HepG2 (cell line): ENCODE measurements at regions not wholly inside any gene's neighbourhood (a gene's known extent, or its start where the extent isn't known, plus 50 kb on each side); places are given as distances from the start of the nearest gene placed in this dataset.

Experiments
- CREM ChIP-seq, 2 experiments: sonication (generic) in 1 of 2; formaldehyde crosslinking in 1 of 2; IDR thresholded peaks; 2 replicates each; pipeline versions ENCODE4 v1.4.0 to v1.6.1; 2016 to 2020; ENCODE audit warnings: antibody characterized with exemption in 1 of 2, mild to moderate bottlenecking in 1 of 2, missing genetic modification reagents in 1 of 2
- DMAP1 ChIP-seq: IDR thresholded peaks from 2 replicates; pipeline ENCODE4 v1.6.1; 2016
- GABPA ChIP-seq, 2 experiments: IDR thresholded peaks; 2 replicates each; pipeline ENCODE4 v1.6.1; 2011 to 2016; ENCODE audit warnings: low read depth in 2 of 2, low read length in 1 of 2, missing biosample characterization in 1 of 2, missing genetic modification characterization in 1 of 2
- GFI1 ChIP-seq: sonication (generic); formaldehyde crosslinking; IDR thresholded peaks from 2 replicates; pipeline ENCODE4 v1.5.0; 2020; ENCODE audit warnings: missing genetic modification reagents, mild to moderate bottlenecking, borderline replicate concordance
- HDAC1 ChIP-seq: sonication (generic); formaldehyde crosslinking; IDR thresholded peaks from 2 replicates; pipeline ENCODE4 v1.5.1; 2020; ENCODE audit warnings: mild to moderate bottlenecking, missing genetic modification reagents
- HHEX ChIP-seq: IDR thresholded peaks from 2 replicates; pipeline ENCODE4 v1.6.1; 2016; ENCODE audit warnings: control low read depth
- NFIB ChIP-seq: sonication (generic); formaldehyde crosslinking; IDR thresholded peaks from 2 replicates; pipeline ENCODE4 v1.9.0; 2021; ENCODE audit warnings: missing genetic modification reagents, mild to moderate bottlenecking, borderline replicate concordance
- NFYB ChIP-seq: sonication (generic); formaldehyde crosslinking; IDR thresholded peaks from 2 replicates; pipeline ENCODE4 v1.4.0; 2020; ENCODE audit warnings: missing genetic modification reagents
- NKX3-1 ChIP-seq: sonication (generic); formaldehyde crosslinking; IDR thresholded peaks from 2 replicates; pipeline ENCODE4 v1.5.0; 2020; ENCODE audit warnings: missing genetic modification reagents
- NR2F2 ChIP-seq: IDR thresholded peaks from 2 replicates; pipeline ENCODE4 v1.6.1; 2012; ENCODE audit warnings: low read depth, inconsistent platforms, borderline replicate concordance
- PHF8 ChIP-seq: sonication (generic); formaldehyde crosslinking; IDR thresholded peaks from 2 replicates; pipeline ENCODE4 v1.5.0; 2020; ENCODE audit warnings: missing genetic modification reagents
- POLR2AphosphoS5 ChIP-seq: IDR thresholded peaks from 2 replicates; pipeline ENCODE4 v1.6.1; 2012; ENCODE audit warnings: low read depth, low read length
- U2AF2 ChIP-seq: fragments of 200-400 bp; formaldehyde crosslinking; IDR thresholded peaks from 2 replicates; pipeline ENCODE4 v1.6.1; 2017; ENCODE audit warnings: low read depth, mild to moderate bottlenecking, low read length
- ZBTB7A ChIP-seq: sonication (generic); formaldehyde crosslinking; IDR thresholded peaks from 2 replicates; pipeline ENCODE4 v1.8.0; 2022; ENCODE audit warnings: mild to moderate bottlenecking, missing genetic modification reagents
- ZFP37 ChIP-seq: sonication (generic); formaldehyde crosslinking; IDR thresholded peaks from 2 replicates; pipeline ENCODE4 v1.4.0; 2020; ENCODE audit warnings: missing genetic modification reagents, borderline replicate concordance
- ZFX ChIP-seq: sonication (generic); formaldehyde crosslinking; IDR thresholded peaks from 2 replicates; pipeline ENCODE4 v1.4.0; 2020; ENCODE audit warnings: mild to moderate bottlenecking, low read depth, missing genetic modification reagents, moderate library complexity
- ZNF160 ChIP-seq: sonication (generic); formaldehyde crosslinking; IDR thresholded peaks from 2 replicates; pipeline ENCODE4 v1.8.0; 2022; ENCODE audit warnings: mild to moderate bottlenecking, inconsistent platforms, missing genetic modification reagents
- ZNF33A ChIP-seq: sonication (generic); formaldehyde crosslinking; IDR thresholded peaks from 2 replicates; pipeline ENCODE4 v1.5.1; 2020; ENCODE audit warnings: missing genetic modification reagents, mild to moderate bottlenecking, moderate library complexity, borderline replicate concordance
- ZNF564 ChIP-seq: sonication (generic); formaldehyde crosslinking; IDR thresholded peaks from 2 replicates; pipeline ENCODE4 v1.8.1; 2023; ENCODE audit warnings: mild to moderate bottlenecking, missing genetic modification reagents
- ZNF776 ChIP-seq: sonication (generic); formaldehyde crosslinking; IDR thresholded peaks from 2 replicates; pipeline ENCODE4 v1.4.0; 2020; ENCODE audit warnings: mild to moderate bottlenecking, missing genetic modification reagents
- TF ChIP-seq, protein P1 (sequence below): sonication (generic); formaldehyde crosslinking; IDR thresholded peaks from 2 replicates; pipeline ENCODE4 v1.5.1; 2020; ENCODE audit warnings: missing genetic modification reagents, mild to moderate bottlenecking, borderline replicate concordance
- TF ChIP-seq, protein P2 (sequence below): sonication (generic); formaldehyde crosslinking; IDR thresholded peaks from 2 replicates; pipeline ENCODE4 v1.5.0; 2020; ENCODE audit warnings: mild to moderate bottlenecking, missing genetic modification reagents
- TF ChIP-seq, protein P3 (sequence below): IDR thresholded peaks from 2 replicates; pipeline ENCODE4 v1.6.1; 2018; ENCODE audit warnings: missing genetic modification reagents
- TF ChIP-seq, protein P4 (sequence below): sonication (generic); formaldehyde crosslinking; IDR thresholded peaks from 2 replicates; pipeline ENCODE4 v1.5.0; 2020; ENCODE audit warnings: missing genetic modification reagents, mild to moderate bottlenecking, borderline replicate concordance
- TF ChIP-seq, protein P5 (sequence below): sonication (generic); formaldehyde crosslinking; IDR thresholded peaks from 2 replicates; pipeline ENCODE4 v1.8.0; 2022; ENCODE audit warnings: mild to moderate bottlenecking, missing genetic modification reagents

DNA sequence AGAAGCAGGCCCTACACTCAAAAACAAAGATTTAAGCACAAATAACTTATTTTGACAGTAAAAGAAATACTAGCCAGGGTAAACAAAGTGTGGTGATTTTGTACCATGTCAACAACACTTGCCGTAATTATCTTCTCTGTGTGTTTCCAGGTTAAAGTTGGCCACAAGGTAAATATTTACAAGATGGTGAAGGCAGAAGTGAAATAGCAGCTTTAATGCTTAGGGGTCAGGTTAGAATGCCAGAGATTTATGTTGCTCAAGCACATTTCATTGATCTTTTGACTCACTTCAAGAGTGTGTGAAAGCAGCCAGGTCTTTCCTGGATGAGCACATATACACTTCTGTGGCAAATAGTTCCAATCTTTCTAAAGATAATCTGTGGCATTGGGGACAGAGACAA lies 270.2 kb upstream of the LUZP2 start (continued):
- TF ChIP-seq, protein P1, sequence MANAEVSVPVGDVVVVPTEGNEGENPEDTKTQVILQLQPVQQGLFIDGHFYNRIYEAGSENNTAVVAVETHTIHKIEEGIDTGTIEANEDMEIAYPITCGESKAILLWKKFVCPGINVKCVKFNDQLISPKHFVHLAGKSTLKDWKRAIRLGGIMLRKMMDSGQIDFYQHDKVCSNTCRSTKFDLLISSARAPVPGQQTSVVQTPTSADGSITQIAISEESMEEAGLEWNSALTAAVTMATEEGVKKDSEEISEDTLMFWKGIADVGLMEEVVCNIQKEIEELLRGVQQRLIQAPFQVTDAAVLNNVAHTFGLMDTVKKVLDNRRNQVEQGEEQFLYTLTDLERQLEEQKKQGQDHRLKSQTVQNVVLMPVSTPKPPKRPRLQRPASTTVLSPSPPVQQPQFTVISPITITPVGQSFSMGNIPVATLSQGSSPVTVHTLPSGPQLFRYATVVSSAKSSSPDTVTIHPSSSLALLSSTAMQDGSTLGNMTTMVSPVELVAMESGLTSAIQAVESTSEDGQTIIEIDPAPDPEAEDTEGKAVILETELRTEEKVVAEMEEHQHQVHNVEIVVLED: no peak
- TF ChIP-seq CREM (IDR thresholded peaks at IDR 0.05) (no peak), CREM (CRISPR knock-in tag; IDR thresholded peaks at IDR 0.05) (no peak), DMAP1 (CRISPR knock-in tag) (no peak), ZNF564 (CRISPR knock-in tag) (no peak), ZNF160 (no peak), U2AF2 (no peak), NFYB (no peak), NKX3-1 (CRISPR knock-in tag) (no peak), ZFX (CRISPR knock-in tag) (no peak), NR2F2 (peak; percentile 46), ZBTB7A (CRISPR knock-in tag) (no peak), HHEX (peak; percentile 42; the same call in 1 of the 2 replicates), HDAC1 (no peak), NFIB (no peak), ZFP37 (CRISPR knock-in tag) (no peak), GFI1 (peak; percentile 77), ZNF33A (CRISPR knock-in tag) (no peak), GABPA (IDR thresholded peaks at IDR 0.05; ENCODE audit: low read depth, low read length) (no peak), GABPA (CRISPR knock-in tag; IDR thresholded peaks at IDR 0.05; ENCODE audit: low read depth) (no peak), ZNF776 (no peak), POLR2AphosphoS5 (no peak), PHF8 (CRISPR knock-in tag) (no peak)
- TF ChIP-seq, protein P2, sequence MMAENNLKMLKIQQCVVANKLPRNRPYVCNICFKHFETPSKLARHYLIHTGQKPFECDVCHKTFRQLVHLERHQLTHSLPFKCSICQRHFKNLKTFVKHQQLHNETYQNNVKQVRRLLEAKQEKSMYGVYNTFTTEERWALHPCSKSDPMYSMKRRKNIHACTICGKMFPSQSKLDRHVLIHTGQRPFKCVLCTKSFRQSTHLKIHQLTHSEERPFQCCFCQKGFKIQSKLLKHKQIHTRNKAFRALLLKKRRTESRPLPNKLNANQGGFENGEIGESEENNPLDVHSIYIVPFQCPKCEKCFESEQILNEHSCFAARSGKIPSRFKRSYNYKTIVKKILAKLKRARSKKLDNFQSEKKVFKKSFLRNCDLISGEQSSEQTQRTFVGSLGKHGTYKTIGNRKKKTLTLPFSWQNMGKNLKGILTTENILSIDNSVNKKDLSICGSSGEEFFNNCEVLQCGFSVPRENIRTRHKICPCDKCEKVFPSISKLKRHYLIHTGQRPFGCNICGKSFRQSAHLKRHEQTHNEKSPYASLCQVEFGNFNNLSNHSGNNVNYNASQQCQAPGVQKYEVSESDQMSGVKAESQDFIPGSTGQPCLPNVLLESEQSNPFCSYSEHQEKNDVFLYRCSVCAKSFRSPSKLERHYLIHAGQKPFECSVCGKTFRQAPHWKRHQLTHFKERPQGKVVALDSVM: no peak
- TF ChIP-seq, protein P3, sequence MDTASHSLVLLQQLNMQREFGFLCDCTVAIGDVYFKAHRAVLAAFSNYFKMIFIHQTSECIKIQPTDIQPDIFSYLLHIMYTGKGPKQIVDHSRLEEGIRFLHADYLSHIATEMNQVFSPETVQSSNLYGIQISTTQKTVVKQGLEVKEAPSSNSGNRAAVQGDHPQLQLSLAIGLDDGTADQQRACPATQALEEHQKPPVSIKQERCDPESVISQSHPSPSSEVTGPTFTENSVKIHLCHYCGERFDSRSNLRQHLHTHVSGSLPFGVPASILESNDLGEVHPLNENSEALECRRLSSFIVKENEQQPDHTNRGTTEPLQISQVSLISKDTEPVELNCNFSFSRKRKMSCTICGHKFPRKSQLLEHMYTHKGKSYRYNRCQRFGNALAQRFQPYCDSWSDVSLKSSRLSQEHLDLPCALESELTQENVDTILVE: no peak
- TF ChIP-seq, protein P4, sequence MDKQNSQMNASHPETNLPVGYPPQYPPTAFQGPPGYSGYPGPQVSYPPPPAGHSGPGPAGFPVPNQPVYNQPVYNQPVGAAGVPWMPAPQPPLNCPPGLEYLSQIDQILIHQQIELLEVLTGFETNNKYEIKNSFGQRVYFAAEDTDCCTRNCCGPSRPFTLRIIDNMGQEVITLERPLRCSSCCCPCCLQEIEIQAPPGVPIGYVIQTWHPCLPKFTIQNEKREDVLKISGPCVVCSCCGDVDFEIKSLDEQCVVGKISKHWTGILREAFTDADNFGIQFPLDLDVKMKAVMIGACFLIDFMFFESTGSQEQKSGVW: no peak
- TF ChIP-seq, protein P5, sequence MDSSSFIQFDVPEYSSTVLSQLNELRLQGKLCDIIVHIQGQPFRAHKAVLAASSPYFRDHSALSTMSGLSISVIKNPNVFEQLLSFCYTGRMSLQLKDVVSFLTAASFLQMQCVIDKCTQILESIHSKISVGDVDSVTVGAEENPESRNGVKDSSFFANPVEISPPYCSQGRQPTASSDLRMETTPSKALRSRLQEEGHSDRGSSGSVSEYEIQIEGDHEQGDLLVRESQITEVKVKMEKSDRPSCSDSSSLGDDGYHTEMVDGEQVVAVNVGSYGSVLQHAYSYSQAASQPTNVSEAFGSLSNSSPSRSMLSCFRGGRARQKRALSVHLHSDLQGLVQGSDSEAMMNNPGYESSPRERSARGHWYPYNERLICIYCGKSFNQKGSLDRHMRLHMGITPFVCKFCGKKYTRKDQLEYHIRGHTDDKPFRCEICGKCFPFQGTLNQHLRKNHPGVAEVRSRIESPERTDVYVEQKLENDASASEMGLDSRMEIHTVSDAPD (CRISPR knock-in tag): no peak
